ENCODE measurements at regions not wholly inside any gene's neighbourhood (a gene's known extent, or its start where the extent isn't known, plus 50 kb on each side); places are given as distances from the start of the nearest gene placed in this dataset.

DNA sequence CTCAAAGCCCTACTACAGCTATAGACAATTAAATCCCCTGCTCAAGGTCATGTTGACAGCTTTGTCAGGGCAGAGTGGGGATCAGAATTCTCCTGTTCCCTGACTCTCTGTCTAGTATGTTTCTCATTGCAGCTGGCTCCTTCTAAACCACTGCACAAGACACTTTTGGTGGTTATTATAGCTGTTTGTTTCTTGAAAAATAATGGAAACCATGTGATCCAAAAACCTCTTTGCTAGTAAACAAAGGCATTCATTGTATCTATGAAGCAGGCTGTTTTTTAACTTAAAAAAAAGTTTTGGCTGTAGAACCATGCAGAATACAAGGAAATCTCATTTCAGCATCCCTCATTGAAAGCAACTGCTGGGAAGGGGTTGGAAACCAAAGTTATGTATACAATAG lies 352.5 kb upstream of the EPHA4 start:
- Histone ChIP-seq H3K9ac (ENCODE audit: insufficient read length, low read depth) (no peak overlapping the region), H3K27me3 (ENCODE audit: insufficient read depth, insufficient read length) (no peaks in the 10 kb centered on the region), H3K36me3 (ENCODE audit: insufficient read depth, insufficient read length, low read length) (no peaks in the 10 kb centered on the region), H3K9me3 (ENCODE audit: insufficient read depth, low read length) (no peaks in the 10 kb centered on the region), H3K4me3 (ENCODE audit: insufficient read length, low read depth) (no peak overlapping the region), H3K4me1 (ENCODE audit: insufficient read depth, insufficient read length) (no peaks in the 10 kb centered on the region)
- DNase-seq (ENCODE audit: low read depth, low spot score) = no peak
- TF ChIP-seq YY1 (IDR thresholded peaks at IDR 0.05; ENCODE audit: insufficient read depth, insufficient read length) (no peak), SUZ12 (IDR thresholded peaks at IDR 0.05; ENCODE audit: extremely low read depth, insufficient read depth, insufficient read length) (no peak), ZNF274 (IDR thresholded peaks at IDR 0.05; ENCODE audit: low read depth, low read length) (no peak)

DNA sequence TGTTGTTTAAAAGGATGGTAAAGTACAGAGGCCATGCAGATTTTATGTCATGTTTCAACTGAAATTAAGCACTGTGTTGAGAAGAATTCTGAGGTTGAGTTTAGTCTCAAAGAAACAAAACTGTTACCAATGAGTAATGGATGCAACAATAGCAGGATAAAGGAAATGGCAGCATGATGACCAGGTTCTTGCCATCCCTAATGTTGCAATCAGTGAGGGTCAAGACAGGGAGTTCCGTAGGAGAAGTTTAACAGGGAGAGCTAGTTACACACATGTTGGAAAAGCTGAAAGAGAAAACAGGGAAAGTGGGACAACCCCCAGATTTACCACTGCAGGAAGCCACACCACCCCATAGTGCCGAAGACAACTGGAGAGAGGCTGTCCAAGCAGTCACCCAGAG lies 343.8 kb upstream of the EPHA4 start:
- Histone ChIP-seq H3K9me3 (ENCODE audit: insufficient read depth, low read length) (peaks cover 18% of the 10 kb centered on the region), H3K9ac (ENCODE audit: insufficient read length, low read depth) (no peak overlapping the region)
- TF ChIP-seq ZNF274 (IDR thresholded peaks at IDR 0.05; ENCODE audit: low read depth, low read length) (no peak), SUZ12 (IDR thresholded peaks at IDR 0.05; ENCODE audit: extremely low read depth, insufficient read depth, insufficient read length) (no peak), YY1 (IDR thresholded peaks at IDR 0.05; ENCODE audit: insufficient read depth, insufficient read length) (no peak)

DNA sequence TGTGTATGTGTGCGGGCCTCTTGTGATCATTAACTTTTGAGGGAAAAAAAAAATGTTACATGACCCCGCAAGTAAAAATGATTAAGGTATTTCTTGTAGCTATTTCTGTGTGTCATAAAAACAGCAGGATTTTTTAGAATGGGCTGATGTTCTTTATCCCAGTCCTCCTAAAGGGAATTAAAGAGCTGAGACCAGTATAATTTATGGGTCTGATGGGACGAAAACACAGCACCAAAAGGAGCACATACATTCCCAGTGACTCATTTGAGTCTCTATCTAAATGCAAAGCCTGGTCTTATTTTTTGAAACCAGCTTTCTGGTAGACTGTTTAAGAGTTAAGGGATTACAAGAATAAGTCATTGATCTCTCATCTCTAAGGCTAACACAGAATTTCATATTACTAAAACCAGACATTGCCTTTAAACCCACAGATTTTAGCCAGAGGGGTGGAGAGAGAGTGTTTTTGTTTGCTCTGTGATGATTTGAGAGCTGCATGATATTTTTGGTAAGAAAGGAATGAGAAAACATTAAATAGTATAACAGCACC lies 342.3 kb upstream of the EPHA4 start:
- H3K4me1 ChIP-seq (ENCODE audit: insufficient read depth, insufficient read length) = no peaks in the 10 kb centered on the region
- no peaks in the 10 kb centered on the region for H3K27me3 ChIP-seq (ENCODE audit: insufficient read depth, insufficient read length)
- TF ChIP-seq YY1 (IDR thresholded peaks at IDR 0.05; ENCODE audit: insufficient read depth, insufficient read length) (no peak), SUZ12 (IDR thresholded peaks at IDR 0.05; ENCODE audit: extremely low read depth, insufficient read depth, insufficient read length) (no peak), ZNF274 (IDR thresholded peaks at IDR 0.05; ENCODE audit: low read depth, low read length) (no peak)
- H3K36me3 ChIP-seq (ENCODE audit: insufficient read depth, insufficient read length, low read length) = no peaks in the 10 kb centered on the region
- H3K9ac ChIP-seq (ENCODE audit: insufficient read length, low read depth) = no peak overlapping the region
- DNase-seq (ENCODE audit: low read depth, low spot score) = no peak
- H3K4me3 ChIP-seq (ENCODE audit: insufficient read length, low read depth) = no peak overlapping the region
- H3K9me3 ChIP-seq (ENCODE audit: insufficient read depth, low read length) = peaks cover 23% of the 10 kb centered on the region

More for the DNA sequence above, 343.8 kb upstream of the EPHA4 start:
- Histone ChIP-seq H3K4me3 (ENCODE audit: insufficient read length, low read depth) (no peak overlapping the region), H3K27me3 (ENCODE audit: insufficient read depth, insufficient read length) (no peaks in the 10 kb centered on the region), H3K4me1 (ENCODE audit: insufficient read depth, insufficient read length) (no peaks in the 10 kb centered on the region), H3K36me3 (ENCODE audit: insufficient read depth, insufficient read length, low read length) (no peaks in the 10 kb centered on the region)
- no peak for DNase-seq (ENCODE audit: low read depth, low spot score)

DNA sequence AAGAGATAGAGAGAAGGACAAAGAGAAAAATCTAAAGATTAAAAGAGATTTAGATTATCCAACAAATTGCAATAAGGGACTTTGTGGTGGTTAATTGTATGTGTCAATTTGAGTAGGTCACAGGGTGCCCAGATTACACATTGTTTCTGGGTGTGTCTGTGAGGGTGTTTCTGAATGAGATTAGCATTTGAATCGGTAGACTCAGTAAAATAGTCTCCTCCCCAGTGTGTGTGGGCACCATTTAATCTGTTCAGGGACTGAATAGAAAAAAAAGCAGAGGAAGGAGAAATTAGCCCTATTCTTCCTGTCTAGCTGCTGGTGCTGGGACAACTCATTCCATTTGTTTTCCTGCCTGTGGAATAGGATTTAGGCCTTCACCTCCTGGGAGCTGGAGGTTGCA lies 339.8 kb upstream of the EPHA4 start:
- no peak overlapping the region for H3K4me3 ChIP-seq (ENCODE audit: insufficient read length, low read depth)
- peaks cover 23% of the 10 kb centered on the region for H3K9me3 ChIP-seq (ENCODE audit: insufficient read depth, low read length)
- H3K36me3 ChIP-seq (ENCODE audit: insufficient read depth, insufficient read length, low read length) = no peaks in the 10 kb centered on the region
- no peaks in the 10 kb centered on the region for H3K4me1 ChIP-seq (ENCODE audit: insufficient read depth, insufficient read length)
- H3K9ac ChIP-seq (ENCODE audit: insufficient read length, low read depth) = no peak overlapping the region
- TF ChIP-seq ZNF274 (IDR thresholded peaks at IDR 0.05; ENCODE audit: low read depth, low read length) (no peak), YY1 (IDR thresholded peaks at IDR 0.05; ENCODE audit: insufficient read depth, insufficient read length) (no peak), SUZ12 (IDR thresholded peaks at IDR 0.05; ENCODE audit: extremely low read depth, insufficient read depth, insufficient read length) (no peak)
- H3K27me3 ChIP-seq (ENCODE audit: insufficient read depth, insufficient read length) = no peaks in the 10 kb centered on the region
- peak; percentile 39 for DNase-seq (ENCODE audit: low read depth, low spot score)

DNA sequence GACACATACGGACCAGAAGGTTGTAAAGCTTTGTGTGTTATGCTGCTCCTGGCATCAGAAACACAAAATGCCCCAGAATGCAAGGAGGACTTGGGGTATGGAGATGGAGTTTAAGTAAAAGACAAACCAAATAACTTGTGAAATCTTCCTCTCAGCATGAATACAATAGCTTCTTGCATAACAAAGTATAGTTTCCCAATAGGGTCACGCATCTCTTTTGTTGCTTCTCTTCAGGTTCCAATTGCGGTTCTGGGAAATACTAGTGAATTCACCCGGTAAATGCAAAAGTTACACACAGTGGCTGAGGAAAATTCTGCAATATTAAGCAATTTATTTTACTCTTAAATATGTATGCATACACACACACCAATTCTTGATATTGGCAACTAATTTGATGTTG lies 339.2 kb upstream of the EPHA4 start:
- peaks cover 23% of the 10 kb centered on the region for H3K9me3 ChIP-seq (ENCODE audit: insufficient read depth, low read length)
- no peak for TF ChIP-seq ZNF274 (IDR thresholded peaks at IDR 0.05; ENCODE audit: low read depth, low read length)
- no peak for TF ChIP-seq YY1 (IDR thresholded peaks at IDR 0.05; ENCODE audit: insufficient read depth, insufficient read length)
- no peak for TF ChIP-seq SUZ12 (IDR thresholded peaks at IDR 0.05; ENCODE audit: extremely low read depth, insufficient read depth, insufficient read length)
- no peak for DNase-seq (ENCODE audit: low read depth, low spot score)

DNA sequence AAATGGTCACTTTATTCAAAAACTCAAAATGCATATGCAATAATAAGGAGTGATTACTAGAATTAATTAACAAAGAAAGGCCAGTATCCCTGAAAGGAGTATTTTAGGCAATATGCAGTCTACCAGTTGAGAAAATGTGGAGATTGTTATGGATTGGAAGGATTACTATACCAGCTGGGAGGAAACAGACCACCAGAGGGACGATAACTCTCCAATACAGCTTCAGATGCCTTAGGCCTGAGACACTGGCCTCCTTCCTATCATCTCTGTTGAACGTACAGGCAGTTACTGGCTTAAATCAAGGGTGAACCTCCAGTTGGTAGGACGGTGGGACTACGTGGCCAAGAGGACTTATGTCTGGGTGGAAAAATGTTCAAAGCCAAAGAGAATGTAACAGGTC lies 336.4 kb upstream of the EPHA4 start:
- H3K4me3 ChIP-seq (ENCODE audit: insufficient read length, low read depth) = no peak overlapping the region
- TF ChIP-seq ZNF274 (IDR thresholded peaks at IDR 0.05; ENCODE audit: low read depth, low read length) (no peak), SUZ12 (IDR thresholded peaks at IDR 0.05; ENCODE audit: extremely low read depth, insufficient read depth, insufficient read length) (no peak), YY1 (IDR thresholded peaks at IDR 0.05; ENCODE audit: insufficient read depth, insufficient read length) (no peak)
- no peaks in the 10 kb centered on the region for H3K27me3 ChIP-seq (ENCODE audit: insufficient read depth, insufficient read length)
- DNase-seq (ENCODE audit: low read depth, low spot score) = no peak
- no peak overlapping the region for H3K9ac ChIP-seq (ENCODE audit: insufficient read length, low read depth)
- no peaks in the 10 kb centered on the region for H3K4me1 ChIP-seq (ENCODE audit: insufficient read depth, insufficient read length)
- no peaks in the 10 kb centered on the region for H3K36me3 ChIP-seq (ENCODE audit: insufficient read depth, insufficient read length, low read length)
- peaks cover 23% of the 10 kb centered on the region for H3K9me3 ChIP-seq (ENCODE audit: insufficient read depth, low read length)

More for the DNA sequence above, 339.2 kb upstream of the EPHA4 start:
- no peaks in the 10 kb centered on the region for H3K27me3 ChIP-seq (ENCODE audit: insufficient read depth, insufficient read length)
- no peak overlapping the region for H3K9ac ChIP-seq (ENCODE audit: insufficient read length, low read depth)
- no peaks in the 10 kb centered on the region for H3K36me3 ChIP-seq (ENCODE audit: insufficient read depth, insufficient read length, low read length)
- no peak overlapping the region for H3K4me3 ChIP-seq (ENCODE audit: insufficient read length, low read depth)
- H3K4me1 ChIP-seq (ENCODE audit: insufficient read depth, insufficient read length) = no peaks in the 10 kb centered on the region

DNA sequence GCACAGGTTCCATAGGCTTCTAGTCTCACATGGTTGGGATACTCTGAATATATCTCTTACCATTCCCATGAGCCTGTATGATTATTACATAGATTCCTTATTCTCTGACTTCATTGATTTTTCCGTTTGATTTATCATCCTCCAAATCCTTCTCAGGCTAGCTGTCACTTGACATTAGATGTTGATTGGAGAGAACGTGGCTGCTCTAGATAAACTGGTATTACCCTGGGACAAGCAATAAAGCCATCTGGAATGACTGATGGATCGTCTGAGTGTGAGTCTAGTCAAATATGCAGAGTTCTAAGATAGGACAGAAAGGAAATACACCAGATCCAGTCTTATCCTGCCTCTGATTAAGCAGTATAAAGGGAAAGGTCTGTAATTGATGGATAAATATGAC lies 325.6 kb upstream of the EPHA4 start:
- H3K9me3 ChIP-seq (ENCODE audit: insufficient read depth, low read length) = peaks cover 7% of the 10 kb centered on the region; the same call in 1 of the 2 replicates
- H3K4me3 ChIP-seq (ENCODE audit: insufficient read length, low read depth) = no peak overlapping the region
- no peaks in the 10 kb centered on the region for H3K36me3 ChIP-seq (ENCODE audit: insufficient read depth, insufficient read length, low read length)
- no peaks in the 10 kb centered on the region for H3K27me3 ChIP-seq (ENCODE audit: insufficient read depth, insufficient read length)
- no peak for TF ChIP-seq YY1 (IDR thresholded peaks at IDR 0.05; ENCODE audit: insufficient read depth, insufficient read length)
- no peak for TF ChIP-seq ZNF274 (IDR thresholded peaks at IDR 0.05; ENCODE audit: low read depth, low read length)
- no peak for TF ChIP-seq SUZ12 (IDR thresholded peaks at IDR 0.05; ENCODE audit: extremely low read depth, insufficient read depth, insufficient read length)
- DNase-seq (ENCODE audit: low read depth, low spot score) = no peak
- H3K9ac ChIP-seq (ENCODE audit: insufficient read length, low read depth) = no peak overlapping the region
- no peaks in the 10 kb centered on the region for H3K4me1 ChIP-seq (ENCODE audit: insufficient read depth, insufficient read length)
